ENCODE measurements at regions not wholly inside any gene's neighbourhood (a gene's known extent, or its start where the extent isn't known, plus 50 kb on each side); places are given as distances from the start of the nearest gene placed in this dataset.

DNA sequence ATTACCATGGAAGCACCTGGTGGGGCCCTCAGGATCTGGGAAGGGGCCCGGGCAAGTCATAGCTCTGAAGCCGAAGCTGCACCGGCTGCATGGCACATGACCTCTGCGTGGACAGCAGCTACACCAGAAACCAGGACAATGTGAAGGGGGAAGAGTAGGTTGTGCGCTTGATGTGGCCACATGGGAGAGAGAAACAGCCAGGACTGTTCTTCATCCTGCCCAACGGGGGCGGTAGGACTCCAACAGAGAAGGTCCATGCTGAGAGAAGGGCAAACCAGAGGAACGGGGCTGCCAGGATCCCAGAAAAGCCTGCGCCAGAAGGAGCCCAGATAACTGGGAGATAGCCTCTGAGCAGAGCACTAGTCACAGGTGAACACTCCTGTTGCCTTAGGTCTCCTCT, 54.9 kb upstream of the PRR20G start:
- TF ChIP-seq, protein P1, sequence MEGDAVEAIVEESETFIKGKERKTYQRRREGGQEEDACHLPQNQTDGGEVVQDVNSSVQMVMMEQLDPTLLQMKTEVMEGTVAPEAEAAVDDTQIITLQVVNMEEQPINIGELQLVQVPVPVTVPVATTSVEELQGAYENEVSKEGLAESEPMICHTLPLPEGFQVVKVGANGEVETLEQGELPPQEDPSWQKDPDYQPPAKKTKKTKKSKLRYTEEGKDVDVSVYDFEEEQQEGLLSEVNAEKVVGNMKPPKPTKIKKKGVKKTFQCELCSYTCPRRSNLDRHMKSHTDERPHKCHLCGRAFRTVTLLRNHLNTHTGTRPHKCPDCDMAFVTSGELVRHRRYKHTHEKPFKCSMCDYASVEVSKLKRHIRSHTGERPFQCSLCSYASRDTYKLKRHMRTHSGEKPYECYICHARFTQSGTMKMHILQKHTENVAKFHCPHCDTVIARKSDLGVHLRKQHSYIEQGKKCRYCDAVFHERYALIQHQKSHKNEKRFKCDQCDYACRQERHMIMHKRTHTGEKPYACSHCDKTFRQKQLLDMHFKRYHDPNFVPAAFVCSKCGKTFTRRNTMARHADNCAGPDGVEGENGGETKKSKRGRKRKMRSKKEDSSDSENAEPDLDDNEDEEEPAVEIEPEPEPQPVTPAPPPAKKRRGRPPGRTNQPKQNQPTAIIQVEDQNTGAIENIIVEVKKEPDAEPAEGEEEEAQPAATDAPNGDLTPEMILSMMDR (IDR thresholded peaks at IDR 0.05) = no peak
- TF ChIP-seq POLR2A (IDR thresholded peaks at IDR 0.05) (no peak), EP300 (IDR thresholded peaks at IDR 0.05; ENCODE audit: low read depth) (no peak)
